ENCODE measurements at regions not wholly inside any gene's neighbourhood (a gene's known extent, or its start where the extent isn't known, plus 50 kb on each side); places are given as distances from the start of the nearest gene placed in this dataset.

DNA sequence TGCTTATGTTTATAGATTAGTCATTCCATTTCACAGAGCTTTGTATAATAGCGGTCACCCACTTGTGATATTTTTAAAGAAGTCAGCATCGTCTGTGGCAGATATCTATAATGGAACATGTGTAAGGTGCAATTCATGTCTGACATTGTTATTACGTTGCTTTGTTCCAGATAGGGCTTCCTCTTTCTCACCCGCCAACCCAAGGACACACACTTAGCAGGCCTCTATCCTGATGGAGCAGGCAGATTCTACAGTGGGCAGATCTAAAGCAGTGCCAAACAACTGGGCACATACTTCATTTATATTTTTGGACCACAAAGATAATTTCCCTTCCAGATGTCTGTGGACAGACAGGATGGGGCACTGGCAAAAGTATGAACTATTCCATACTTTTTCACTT is 573.1 kb downstream of the TDRD15 start:
- Histone ChIP-seq H3K36me3 (replicated peaks in 1 of 2; ENCODE audit: control insufficient read depth in 1 of 2, insufficient read depth in 2 of 2, low read length in 2 of 2) (no peaks in the 10 kb centered on the region), H2AFZ (ENCODE audit: low read length) (no peak overlapping the region), H3K79me2 (ENCODE audit: insufficient read depth, low read length) (no peaks in the 10 kb centered on the region), H3K4me2 (ENCODE audit: low read depth, low read length) (no peak overlapping the region), H3K4me3 (replicated peaks in 1 of 3; ENCODE audit: insufficient read depth in 1 of 3, low read depth in 2 of 3, low read length in 3 of 3) (no peak overlapping the region), H3K27me3 (ENCODE audit: control insufficient read depth in 1 of 2, insufficient read depth in 2 of 2, low read length in 2 of 2) (no peaks in the 10 kb centered on the region), H3K4me1 (ENCODE audit: insufficient read depth, low read length) (no peaks in the 10 kb centered on the region), H3K9ac (ENCODE audit: insufficient read depth, low read depth, low read length) (no peak overlapping the region), H3K27ac (ENCODE audit: extremely low read length, insufficient read depth, low read length) (no peak overlapping the region), H3K9me3 (ENCODE audit: low read length) (no peaks in the 10 kb centered on the region), H4K20me1 (ENCODE audit: insufficient read depth, low read length) (no peaks in the 10 kb centered on the region)
- CTCF ChIA-PET (ENCODE audit: low intra/inter-chr PET ratio, low total read pairs): no interaction called here
- no peak for FAIRE-seq
- ATAC-seq: no peak
- POLR2A ChIA-PET: no interaction called here
- BruUV-seq (replicated peaks): no TSS peak
- WGBS (ENCODE audit: low lambda C conversion rate): 35% methylated on average over 4 of the region's 4 CpGs
- intact Hi-C loops (cut with micrococcal nuclease; ENCODE audit: unreplicated experiment): no loop called here
- TF ChIP-seq ISX (CRISPR knock-in tag; conservative IDR thresholded peaks at IDR 0.05) (no peak), STAT5B (CRISPR knock-in tag; IDR thresholded peaks at IDR 0.05) (no peak), ZNF746 (CRISPR knock-in tag; IDR thresholded peaks at IDR 0.05) (no peak), RBM22 (optimal IDR thresholded peaks at IDR 0.05; ENCODE audit: low read length) (no peak), SYNCRIP (IDR thresholded peaks at IDR 0.05; ENCODE audit: insufficient read depth, low read depth, low read length) (no peak), CENPT (CRISPR knock-in tag; IDR thresholded peaks at IDR 0.05; ENCODE audit: low read depth) (no peak), NONO (IDR thresholded peaks at IDR 0.05) (no peak), NONO (CRISPR knock-in tag; conservative IDR thresholded peaks at IDR 0.05) (no peak), NR3C1 (CRISPR knock-in tag; IDR thresholded peaks at IDR 0.05) (no peak), ZNF652 (CRISPR knock-in tag; IDR thresholded peaks at IDR 0.05; ENCODE audit: borderline replicate concordance, low read depth) (no peak), ARID5B (CRISPR knock-in tag; IDR thresholded peaks at IDR 0.05) (no peak), ZSCAN9 (CRISPR knock-in tag; IDR thresholded peaks at IDR 0.05; ENCODE audit: borderline replicate concordance) (no peak), MED13 (CRISPR knock-in tag; IDR thresholded peaks at IDR 0.05) (no peak), ZNF598 (CRISPR knock-in tag; IDR thresholded peaks at IDR 0.05; ENCODE audit: borderline replicate concordance) (no peak), YEATS4 (CRISPR knock-in tag; IDR thresholded peaks at IDR 0.05; ENCODE audit: borderline replicate concordance) (no peak), ZNF17 (CRISPR knock-in tag; IDR thresholded peaks at IDR 0.05) (no peak)
- TF ChIP-seq, protein P1, sequence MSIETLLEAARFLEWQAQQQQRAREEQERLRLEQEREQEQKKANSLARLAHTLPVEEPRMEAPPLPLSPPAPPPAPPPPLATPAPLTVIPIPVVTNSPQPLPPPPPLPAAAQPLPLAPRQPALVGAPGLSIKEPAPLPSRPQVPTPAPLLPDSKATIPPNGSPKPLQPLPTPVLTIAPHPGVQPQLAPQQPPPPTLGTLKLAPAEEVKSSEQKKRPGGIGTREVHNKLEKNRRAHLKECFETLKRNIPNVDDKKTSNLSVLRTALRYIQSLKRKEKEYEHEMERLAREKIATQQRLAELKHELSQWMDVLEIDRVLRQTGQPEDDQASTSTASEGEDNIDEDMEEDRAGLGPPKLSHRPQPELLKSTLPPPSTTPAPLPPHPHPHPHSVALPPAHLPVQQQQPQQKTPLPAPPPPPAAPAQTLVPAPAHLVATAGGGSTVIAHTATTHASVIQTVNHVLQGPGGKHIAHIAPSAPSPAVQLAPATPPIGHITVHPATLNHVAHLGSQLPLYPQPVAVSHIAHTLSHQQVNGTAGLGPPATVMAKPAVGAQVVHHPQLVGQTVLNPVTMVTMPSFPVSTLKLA (IDR thresholded peaks at IDR 0.05): no peak
- TF ChIP-seq, protein P2, sequence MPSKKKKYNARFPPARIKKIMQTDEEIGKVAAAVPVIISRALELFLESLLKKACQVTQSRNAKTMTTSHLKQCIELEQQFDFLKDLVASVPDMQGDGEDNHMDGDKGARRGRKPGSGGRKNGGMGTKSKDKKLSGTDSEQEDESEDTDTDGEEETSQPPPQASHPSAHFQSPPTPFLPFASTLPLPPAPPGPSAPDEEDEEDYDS (CRISPR knock-in tag; IDR thresholded peaks at IDR 0.05): no peak
- no peak for DNase-seq (ENCODE audit: low spot score)
- in situ Hi-C loops (cut with HindIII; ENCODE audit: extremely low pct_ligation_motif_present, low pct_unique_long_range_greater_than_20kb): no loop called here

Data from HepG2 (cell line).